Brain pericyte (primary cell): ENCODE measurements at regions not wholly inside any gene's neighbourhood (a gene's known extent, or its start where the extent isn't known, plus 50 kb on each side); places are given as distances from the start of the nearest gene placed in this dataset.
"Not testable (repeated sequence)": the region's sequence is repeated elsewhere in the genome, so short reads cannot be mapped to it uniquely, and the experiment has no call there.

Experiments
- DNase-seq: peaks from one replicate; pipeline ENCODE4 v3.0.0-alpha.2; 2012; ENCODE audit warnings: low read depth, low spot score

DNA sequence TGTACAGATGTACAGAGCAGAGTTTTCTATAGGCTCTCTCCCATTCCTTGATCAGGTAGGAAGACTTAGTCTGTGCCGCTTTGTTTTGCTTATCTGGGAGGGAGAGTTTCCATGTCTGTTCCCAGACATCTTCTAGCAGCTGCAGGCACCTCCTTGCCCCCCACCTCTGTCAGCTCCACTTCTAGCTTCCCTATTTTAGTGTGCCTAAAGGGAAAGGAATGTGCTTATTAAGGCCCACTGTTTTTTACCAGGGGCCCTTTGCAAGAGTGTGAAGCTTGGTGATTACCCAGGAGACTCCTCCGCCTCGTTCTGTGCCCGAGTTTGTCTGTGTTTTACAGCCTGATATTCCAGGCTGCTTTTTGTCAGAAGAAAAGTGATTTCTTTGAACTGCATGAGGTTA is 1984.4 kb downstream of the OLFM4 start:
- no peak for DNase-seq

DNA sequence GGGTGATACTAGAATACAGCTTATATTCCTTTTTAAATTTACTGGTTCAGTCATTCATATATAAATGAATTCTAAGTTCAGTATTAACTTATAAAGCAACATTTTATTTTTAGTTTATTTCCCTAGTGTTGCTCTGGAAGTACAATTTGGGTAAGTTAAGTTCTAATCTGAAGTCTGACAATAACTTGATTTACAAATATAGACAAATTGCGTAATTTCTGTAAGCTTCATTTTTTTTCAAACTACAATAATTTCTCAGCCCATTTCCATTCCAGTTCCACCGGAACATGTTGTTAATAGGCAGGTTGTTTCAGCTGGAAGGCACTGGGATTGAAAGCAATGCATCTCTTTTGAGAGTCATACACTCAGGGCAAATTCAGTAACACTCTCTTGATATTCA is 2000.7 kb downstream of the OLFM4 start:
- DNase-seq = no peak

DNA sequence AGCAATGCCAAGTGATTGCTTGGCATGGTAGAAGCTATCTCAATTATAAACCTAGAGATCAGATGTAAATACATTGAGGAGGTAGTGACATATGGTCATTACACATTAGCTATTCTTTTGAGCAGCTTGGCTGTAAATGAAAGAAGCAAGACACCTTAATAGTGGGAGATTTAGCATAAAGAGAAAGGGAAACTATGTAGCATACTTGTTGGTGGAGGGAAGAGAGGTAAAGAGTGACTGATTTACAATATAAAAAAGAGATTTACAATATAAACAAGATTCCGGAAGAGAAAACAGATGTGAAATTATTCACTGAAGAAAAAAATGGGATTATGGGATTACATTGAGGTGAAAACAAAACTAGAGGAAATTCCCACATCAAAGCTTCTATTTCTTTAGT is 2009.6 kb downstream of the OLFM4 start:
- no peak for DNase-seq

DNA sequence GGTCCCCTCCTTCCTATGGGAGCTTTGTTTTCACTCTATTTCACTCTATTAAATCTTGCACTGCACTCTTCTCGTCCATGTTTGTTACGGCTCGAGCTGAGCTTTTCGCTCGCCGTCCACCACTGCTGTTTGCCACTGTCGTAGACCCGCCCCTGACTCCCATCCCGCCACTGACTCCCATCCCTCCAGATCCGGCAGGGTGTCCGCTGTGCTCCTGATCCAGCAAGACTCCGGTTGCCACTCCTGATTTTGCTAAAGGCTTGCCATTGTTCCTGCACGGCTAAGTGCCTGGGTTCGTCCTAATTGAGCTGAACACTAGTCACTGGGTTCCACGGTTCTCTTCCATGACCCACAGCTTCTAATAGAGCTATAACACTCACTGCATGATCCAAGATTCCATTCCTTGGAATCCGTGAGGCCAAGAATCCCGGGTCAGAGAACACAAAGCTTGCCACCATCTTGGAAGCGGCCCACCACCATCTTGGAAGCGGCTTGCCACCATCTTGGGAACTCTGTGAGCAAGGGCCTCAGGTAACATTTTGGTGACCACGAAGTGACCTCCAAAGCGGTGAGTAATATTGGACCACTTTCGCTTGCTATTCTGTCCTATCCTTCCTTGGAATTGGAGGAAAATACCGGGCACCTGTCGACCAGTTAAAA is 2025.4 kb downstream of the OLFM4 start:
- not testable (repeated sequence) for DNase-seq

DNA sequence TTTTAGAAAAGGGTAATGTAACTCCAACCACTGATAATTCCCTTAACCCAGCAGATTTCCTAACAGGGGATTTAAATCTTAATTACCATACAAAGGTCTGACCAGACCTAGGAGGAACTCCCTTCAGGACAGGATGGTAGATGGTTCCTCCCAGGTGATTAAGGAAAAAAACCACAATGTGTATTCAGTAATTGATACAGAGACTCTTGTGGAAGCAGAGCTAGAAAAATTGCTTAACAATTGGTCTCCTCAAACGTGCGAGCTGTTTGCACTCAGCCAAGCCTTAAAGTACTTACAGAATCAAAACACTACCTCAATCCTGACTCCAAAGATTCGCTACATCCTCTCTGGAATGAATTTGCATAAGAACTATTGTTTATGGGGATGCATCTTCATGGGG is 2027.1 kb downstream of the OLFM4 start:
- not testable (repeated sequence) for DNase-seq

DNA sequence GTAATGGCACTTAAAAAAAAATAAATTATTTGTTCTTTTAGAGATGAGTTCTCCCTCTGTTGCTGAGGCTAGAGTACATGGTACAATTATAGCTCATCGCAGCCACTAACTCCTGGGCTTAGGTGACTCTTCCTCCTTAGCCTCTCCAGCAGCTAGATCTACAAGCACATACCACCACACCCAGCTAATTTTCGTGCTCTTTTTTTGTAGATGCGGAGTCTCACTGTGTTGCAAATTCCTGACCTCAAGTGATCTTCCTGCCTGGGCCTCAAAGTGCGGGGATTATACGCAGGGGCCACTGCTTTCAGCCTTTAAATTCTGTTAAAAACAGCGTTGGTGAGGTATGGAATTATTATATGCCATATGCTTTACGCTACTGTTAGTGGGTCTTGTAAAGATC is 2034.0 kb downstream of the OLFM4 start:
- no peak for DNase-seq

DNA sequence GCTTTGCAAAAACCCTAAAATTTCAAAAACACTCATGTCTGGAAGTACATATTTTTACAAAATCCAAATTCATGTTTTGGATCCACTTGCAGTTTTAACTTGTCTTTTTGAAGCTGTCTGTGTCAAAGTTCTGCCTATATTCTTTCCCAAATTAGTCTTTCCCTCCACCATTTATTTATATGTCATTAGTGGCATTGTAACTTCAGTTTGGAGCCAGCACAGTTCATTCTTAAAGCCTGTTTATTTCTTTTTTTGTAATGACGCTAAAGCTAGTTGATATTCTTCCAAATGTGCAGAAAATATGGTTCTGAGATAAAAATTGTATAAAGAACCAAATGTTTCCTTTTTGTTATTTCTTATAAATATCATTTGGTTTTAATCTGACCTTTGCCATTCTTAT is 2039.3 kb downstream of the OLFM4 start:
- DNase-seq = no peak

DNA sequence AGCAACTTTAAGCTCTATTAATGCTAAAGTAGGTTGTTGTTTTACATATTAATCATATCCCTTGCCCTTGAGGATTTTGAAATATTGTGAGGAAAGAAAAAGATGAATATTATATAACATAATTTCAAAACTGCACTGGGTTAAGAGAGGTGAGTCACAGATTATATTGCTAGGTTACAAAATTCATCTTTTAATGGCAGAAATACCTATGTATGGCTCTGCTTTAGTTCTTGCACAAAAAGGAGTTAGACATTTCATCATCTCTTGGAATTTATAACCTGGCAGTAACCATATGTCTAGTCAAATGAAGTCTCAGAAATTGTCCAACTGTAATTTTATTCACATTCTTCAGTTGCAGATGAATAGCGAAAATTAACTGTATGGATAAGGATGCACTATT is 2041.1 kb downstream of the OLFM4 start:
- no peak for DNase-seq

DNA sequence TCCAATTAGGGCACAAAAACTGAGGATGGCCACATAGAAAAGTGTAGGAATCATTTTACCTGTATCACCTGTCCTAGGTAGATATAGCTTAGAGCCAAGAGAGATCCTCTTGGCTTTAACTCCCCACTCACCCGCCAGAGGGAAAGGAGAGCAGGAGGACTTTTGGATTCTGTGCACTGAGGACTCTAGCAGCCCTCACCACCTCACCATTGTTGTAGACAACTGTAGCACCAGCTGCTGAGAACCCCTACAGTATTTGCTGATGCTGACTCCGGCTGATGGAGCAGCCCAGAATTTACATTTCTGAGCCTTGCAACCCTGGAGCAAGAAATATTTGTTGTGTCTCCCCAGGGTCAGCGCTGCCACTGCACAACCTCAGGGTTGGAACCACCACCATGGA is 2044.4 kb downstream of the OLFM4 start:
- DNase-seq = no peak

DNA sequence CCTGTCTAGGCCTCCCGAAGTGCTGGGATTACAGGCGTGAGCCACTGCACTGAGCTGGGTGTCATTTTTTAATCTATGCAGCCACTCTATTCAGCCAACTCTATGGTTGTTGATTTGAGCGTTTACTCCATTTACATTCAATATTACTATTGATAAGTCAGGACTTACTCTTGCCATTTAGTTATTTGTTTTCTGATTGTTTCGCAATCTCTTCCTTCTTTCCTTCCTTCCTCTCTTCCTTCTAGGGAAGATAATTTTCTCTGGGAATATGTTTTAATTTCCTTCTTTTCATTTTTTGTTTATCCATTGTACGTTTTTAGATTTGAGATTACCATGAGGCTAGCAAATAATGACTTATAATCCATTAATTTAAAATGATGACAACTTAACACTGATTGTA is 2056.0 kb downstream of the OLFM4 start:
- DNase-seq = no peak

DNA sequence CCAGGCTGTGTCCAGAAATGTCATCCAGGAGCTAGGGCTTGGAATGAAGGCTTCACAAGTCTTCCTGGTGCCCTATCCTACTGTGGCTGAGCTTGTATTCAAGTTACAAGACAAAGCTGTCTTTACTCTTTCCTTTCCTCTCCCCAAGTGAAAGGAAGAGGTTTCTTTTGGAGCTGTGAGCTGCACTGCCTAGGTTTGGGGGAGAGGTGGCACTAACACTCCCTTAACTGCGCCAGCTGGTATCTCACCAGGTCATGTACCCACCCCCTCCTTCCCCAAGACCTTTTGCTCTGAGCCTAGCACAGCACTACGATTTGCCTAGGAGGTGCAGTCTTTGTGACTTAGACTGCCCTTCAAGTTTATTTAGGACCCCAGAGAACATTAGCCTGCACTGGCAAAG is 2053.6 kb upstream of the PRR20A start:
- DNase-seq = no peak

DNA sequence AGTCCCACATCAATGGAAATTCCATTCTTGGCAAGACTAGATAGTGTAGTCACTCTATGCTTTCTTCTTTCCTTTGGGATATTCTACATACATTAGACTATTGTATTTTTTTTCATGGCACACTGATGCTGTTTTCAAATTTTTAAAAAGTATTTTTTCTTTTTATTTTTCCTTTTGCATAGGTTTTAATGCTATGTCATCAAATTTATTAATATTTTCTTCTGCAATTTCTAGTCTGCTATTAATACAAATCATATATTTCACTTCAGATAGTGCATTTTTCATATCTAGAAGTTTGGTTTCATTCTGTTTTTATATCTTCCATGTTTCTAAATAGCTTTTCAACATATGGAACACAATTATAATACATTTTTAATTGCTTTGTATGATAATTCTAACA is 2050.1 kb upstream of the PRR20A start:
- DNase-seq = no peak

DNA sequence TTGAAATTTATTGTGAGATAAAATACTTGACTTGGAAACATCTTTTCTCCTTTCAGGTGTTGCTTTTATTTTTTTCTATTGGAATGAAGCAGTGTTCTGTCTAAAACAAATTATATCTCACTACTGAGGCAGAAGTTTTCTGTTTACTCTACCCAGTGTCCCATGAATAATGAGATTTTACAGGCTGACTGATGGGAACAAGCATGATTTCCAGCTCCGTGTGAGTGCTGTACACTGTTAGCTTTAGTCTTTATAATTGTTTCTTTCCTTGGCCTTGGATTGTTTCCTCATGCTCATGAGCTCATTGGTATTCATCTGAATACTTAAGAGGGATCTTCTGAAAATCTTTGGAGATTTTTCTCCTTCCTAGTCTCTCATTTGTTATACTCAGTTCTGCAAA is 2049.5 kb upstream of the PRR20A start:
- no peak for DNase-seq

DNA sequence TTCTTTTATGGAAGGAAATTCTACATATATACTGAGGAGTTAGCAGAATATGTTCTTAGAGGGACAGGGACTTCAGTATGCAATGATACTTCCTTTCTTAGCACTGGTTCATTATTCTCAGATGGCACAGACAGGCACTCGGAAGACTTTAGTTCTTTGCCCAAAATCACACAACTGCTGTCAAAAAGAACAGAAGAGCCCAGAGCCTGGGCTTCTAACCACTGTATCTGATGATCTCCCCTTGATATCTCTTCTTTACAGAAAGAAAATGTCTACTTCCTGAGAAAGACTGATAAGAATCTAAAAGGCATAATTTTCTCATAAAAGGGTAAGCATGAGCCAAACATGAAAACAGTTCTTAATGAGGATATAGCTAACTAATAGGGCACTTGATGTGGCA is 2034.2 kb upstream of the PRR20A start:
- no peak for DNase-seq

DNA sequence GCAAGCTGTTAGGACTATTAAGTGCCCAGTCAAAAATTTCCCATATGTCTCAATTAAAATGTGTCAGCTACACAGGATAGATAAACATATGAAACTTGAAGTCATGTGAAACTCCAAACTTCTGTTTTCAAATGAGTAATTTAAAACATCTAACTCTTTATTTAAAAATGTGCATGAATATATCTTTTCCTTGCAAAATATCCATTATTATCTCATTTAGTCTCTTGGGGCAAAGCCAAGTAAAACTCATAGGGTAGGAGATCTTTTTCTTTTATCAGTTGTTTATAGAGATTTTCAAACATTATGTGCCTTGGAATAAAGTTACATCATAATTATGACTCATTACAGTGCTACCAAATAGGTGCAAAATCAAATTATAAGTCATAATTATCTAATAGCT is 2020.1 kb upstream of the PRR20A start:
- DNase-seq = no peak

DNA sequence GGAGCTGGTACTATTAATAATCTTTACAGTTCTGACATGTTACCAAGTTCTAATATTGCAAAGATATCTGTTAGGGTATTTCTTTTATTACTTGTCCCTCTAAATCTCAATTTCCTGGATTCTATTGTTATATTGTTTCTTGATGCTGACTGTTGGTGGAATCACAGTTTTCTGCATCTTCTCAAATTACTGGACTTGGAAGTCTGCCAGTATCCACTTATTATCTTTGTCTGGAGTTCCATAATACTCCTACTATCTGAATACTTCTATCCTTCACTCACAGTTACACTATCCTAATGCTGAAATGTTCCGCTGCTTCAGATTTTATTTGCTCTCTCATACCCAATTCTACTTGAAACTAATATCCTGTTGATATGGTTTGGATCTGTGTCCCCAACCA is 1985.7 kb upstream of the PRR20A start:
- no peak for DNase-seq

DNA sequence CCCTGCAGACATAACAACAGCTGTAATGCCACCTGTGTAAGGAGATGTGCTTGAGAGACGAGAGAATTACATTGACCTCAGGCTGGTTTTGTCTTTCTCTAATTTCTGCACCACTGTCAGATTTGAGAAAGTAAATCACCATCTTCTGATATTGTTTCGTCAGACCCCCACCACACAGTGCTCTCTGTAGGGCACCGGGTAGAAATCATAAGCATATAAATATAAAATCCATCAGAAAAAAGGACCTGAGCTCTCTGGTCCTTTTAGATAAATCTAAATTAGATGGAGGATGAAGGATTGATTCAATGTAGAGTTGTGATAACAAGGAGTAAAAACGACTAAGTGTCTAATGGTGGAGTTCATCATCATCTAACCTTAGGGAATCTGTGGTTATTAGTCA is 1981.0 kb upstream of the PRR20A start:
- no peak for DNase-seq

DNA sequence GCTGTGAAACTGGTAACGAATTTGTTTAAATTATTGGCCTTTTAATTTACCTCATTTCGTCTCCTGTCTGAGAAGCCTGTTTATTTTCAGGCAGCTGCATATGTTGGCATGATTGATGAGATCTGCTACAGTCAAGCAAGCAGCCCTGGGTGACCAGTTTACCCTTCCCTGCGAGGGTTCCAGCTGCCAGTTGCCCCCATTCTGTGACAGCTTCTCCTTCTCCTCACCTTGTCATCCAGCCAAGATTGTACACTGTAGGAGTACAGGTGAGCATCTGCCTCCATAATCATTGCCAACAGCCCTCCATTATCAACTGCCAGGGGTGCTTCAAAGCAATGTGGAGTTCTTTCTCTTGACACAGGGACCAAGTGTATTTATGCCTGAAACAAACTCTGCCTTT is 1979.9 kb upstream of the PRR20A start:
- no peak for DNase-seq

DNA sequence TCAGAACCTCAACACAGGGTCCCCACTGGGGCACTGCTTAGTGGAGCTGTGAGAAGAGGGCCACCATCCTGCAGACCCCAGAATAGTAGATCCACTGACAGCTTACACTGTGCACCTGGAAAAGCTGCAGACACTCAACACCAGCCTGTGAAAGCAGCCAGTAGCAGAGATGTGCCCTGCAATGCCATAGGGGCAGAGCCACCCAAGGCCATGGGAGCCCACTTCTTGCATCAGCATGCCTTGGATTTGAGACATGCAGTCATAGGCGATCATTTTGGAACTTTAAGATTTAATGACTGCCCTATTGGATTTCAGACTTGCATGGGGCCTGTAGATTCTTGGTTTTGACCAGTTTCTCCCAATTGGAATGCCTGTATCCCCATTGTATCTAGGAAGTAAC is 1962.1 kb upstream of the PRR20A start:
- not testable (repeated sequence) for DNase-seq

DNA sequence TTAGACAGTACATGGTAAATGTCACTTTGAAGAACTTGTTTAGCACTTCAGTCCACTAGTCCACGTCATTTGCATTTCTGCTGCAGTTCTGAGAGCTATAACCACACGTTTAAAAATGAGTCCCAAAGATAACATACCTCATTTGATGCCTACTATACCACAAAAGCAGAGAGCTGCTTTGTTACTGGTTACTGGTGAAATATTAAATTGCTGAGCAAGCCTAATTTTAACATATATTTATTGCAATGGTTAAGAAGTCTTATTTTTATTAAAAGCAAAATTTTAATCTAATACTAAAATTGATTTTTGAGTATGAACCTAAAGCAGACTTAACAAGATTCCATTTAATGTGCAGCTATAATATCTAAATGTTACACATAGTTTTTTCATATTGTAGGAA is 1949.7 kb upstream of the PRR20A start:
- DNase-seq = no peak

DNA sequence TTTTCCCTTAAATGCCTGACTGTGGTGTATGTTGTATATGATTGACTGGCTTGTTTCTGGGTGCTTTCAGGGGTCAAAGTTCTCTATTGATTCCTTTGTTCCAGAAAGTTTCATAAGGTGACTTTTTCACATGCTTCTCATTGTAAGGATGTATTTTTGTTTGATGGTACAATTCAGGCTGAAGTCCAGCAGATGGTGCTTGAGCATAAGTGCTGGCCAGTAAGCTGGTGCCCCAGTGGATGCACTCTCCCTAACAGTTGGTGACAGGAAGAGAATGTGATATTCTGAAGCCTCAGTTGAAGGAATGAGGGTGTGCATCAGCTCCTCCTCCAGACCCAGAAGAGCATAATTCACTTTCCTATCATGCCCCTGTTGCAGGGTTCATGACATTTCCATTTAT is 1941.6 kb upstream of the PRR20A start:
- no peak for DNase-seq

DNA sequence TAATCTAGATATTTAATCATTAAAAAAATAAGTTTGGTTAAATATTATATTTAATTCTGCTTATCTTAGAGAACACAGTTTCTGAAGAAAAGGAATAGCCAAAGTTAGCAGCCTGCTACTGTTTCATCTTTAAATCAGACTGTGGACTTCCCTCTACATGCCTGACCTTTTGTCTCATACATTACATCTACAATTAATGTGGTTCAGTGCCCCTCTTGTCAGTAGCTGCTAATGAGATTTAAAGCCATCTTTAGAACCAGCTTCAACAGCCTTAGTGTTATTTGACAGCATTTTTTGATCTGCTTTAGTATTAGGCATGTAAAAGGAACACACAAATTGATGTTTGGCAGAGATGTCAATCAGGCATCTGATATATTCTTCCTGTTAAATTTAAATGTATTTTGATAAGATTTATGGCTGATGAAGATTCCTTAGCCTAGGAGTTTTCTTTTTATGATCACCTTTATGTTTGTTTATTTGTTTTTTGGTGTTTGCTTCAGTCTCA is 1925.8 kb upstream of the PRR20A start:
- no peak for DNase-seq

DNA sequence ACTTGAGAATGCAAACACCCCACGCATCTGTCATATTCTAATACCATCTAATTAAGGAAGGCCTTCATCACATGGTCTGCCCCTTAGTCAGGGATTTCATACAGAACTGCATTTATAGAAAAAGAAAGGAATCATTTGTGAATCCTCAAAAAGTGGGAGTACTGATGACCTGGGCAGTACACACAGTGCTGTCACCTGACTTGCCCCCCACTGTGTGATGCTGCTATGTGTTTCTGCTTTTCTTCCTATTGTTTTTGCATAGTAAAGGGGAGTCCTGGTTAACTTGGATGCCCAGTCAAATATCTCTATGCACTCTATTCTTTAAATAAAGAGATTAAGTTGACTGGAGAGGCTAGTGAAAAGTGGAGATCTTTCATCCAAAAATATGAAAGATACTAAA is 1921.2 kb upstream of the PRR20A start:
- DNase-seq = no peak

DNA sequence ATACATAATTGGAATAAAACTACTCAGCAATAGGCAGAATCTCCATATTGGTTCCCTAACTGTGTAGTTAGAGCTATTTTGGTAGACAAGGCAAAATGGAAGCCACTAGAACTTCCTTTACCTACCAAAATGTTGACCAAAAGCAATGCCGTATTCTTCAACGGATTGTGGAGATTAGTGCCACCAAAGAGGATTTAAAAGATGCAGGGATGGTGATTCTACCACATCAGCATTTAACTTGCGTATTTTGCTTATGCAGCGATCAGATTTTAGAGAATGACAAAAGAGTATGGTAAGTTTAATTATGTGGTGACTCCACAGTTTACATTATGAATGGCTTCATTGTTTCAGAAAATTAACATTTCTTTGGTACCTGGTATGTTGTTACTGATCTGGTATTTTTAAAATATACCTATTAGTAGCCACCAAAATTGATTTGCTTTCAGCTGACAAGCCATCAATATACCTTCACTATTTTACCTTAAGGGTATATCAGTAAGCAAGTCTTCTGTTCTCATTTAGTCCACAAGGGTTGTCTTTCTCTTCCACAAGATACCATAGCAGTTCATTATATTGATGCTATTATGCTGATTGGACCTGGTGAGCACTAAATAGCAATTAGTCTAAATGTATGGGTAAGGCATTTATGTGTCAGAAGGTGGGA is 1910.7 kb upstream of the PRR20A start:
- DNase-seq = no peak
